Activated B cell treated with CpG ODN at 0.5 μM for 24 hours (primary cell): ENCODE measurements at regions not wholly inside any gene's neighbourhood (a gene's known extent, or its start where the extent isn't known, plus 50 kb on each side); places are given as distances from the start of the nearest gene placed in this dataset.
"Not testable (repeated sequence)": the region's sequence is repeated elsewhere in the genome, so short reads cannot be mapped to it uniquely, and the experiment has no call there.

ENCODE experiments used
- ATAC-seq: fragments of 200-7000 bp; cut with Tn5 transposase; one replicate; pipeline ENCODE4 v1.10.0; 2021; ENCODE audit warnings: low read depth, mild to moderate bottlenecking, moderate library complexity
- CTCF ChIA-PET: fragments of 350-600 bp; sonication (Branson Sonifier 250); formaldehyde crosslinking; loops from one replicate; lab custom pipeline; 2021; ENCODE audit warnings: antibody characterized with exemption; lab: Charles Lee
- POLR2A ChIA-PET: fragments of 350-600 bp; sonication (Branson Sonifier 250); formaldehyde crosslinking; loops from one replicate; lab custom pipeline; 2021; ENCODE audit warnings: antibody characterized with exemption; lab: Charles Lee
- DNase-seq: peaks from one replicate; pipeline ENCODE4 v3.0.0; 2022
- H3K27ac Mint-ChIP-seq: one replicate; pipeline ENCODE4 v1.8.0; 2020; ENCODE audit warnings: mixed read lengths
- H3K27me3 Mint-ChIP-seq: one replicate; pipeline ENCODE4 v1.8.0; 2021; ENCODE audit warnings: mixed read lengths
- H3K36me3 Mint-ChIP-seq: one replicate; pipeline ENCODE4 v1.8.0; 2021; ENCODE audit warnings: low read depth, mixed read lengths
- H3K4me1 Mint-ChIP-seq: one replicate; pipeline ENCODE4 v1.8.0; 2021; ENCODE audit warnings: mixed read lengths
- H3K4me3 Mint-ChIP-seq: one replicate; pipeline ENCODE4 v1.8.0; 2020; ENCODE audit warnings: mild to moderate bottlenecking, mixed read lengths
- H3K9me3 Mint-ChIP-seq: one replicate; pipeline ENCODE4 v1.8.0; 2020; ENCODE audit warnings: mixed read lengths
- intact Hi-C: fragments of 100-400 bp; cut with micrococcal nuclease; formaldehyde crosslinking; loops from one replicate; pipeline ENCODE4 v1.15.1; 2024
- TF ChIP-seq, protein P1 (sequence below): fragments of 200-600 bp; IDR thresholded peaks from one replicate; pipeline ENCODE4 v1.8.0; 2022; ENCODE audit warnings: antibody characterized with exemption, mild to moderate bottlenecking

DNA sequence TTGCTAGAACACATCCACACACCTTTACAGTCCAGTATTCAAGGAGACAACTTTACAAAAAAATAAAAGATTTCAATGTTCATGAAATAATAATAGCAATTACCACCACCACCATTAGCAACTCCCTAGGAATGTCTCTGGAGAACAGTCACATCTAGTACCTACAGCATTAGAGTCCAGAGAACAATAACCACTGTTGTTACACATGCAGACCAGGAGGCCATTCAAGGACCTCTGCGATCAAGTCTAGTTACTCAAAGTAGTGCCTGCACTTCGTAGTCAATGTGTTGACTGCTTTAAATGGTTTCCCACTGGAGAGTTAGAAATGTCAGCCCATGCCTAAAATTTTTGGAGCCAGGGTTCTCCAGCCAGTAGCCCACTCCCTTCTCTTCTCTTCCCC lies 244.4 kb downstream of the DEPDC1B start:
- no peak for ATAC-seq
- Mint-ChIP-seq H3K36me3 (no peaks in the 10 kb centered on the region), H3K27ac (no peak overlapping the region), H3K4me3 (no peak overlapping the region), H3K4me1 (no peaks in the 10 kb centered on the region), H3K9me3 (no peaks in the 10 kb centered on the region), H3K27me3 (no peaks in the 10 kb centered on the region)
- POLR2A ChIA-PET: no interaction called here
- TF ChIP-seq, protein P1, sequence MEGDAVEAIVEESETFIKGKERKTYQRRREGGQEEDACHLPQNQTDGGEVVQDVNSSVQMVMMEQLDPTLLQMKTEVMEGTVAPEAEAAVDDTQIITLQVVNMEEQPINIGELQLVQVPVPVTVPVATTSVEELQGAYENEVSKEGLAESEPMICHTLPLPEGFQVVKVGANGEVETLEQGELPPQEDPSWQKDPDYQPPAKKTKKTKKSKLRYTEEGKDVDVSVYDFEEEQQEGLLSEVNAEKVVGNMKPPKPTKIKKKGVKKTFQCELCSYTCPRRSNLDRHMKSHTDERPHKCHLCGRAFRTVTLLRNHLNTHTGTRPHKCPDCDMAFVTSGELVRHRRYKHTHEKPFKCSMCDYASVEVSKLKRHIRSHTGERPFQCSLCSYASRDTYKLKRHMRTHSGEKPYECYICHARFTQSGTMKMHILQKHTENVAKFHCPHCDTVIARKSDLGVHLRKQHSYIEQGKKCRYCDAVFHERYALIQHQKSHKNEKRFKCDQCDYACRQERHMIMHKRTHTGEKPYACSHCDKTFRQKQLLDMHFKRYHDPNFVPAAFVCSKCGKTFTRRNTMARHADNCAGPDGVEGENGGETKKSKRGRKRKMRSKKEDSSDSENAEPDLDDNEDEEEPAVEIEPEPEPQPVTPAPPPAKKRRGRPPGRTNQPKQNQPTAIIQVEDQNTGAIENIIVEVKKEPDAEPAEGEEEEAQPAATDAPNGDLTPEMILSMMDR: no peak
- CTCF ChIA-PET: no interaction called here
- intact Hi-C loops: no loop called here
- no peak for DNase-seq

DNA sequence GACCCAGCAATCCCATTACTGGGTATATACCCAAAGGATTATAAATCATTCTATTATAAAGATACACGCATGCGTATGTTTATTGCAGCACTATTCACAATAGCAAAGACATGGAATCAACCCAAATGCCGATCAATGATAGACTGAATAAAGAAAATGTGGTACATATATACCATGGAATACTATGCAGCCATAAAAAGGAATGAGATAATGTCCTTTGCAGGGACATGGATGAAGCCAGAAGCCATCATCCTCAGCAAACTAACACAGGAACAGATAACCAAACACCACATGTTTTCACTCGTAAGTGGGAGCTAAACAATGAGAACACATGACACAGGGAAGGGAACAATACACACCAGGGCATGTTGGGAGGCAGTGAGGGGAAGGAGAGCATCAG lies 245.7 kb downstream of the DEPDC1B start:
- H3K4me1 Mint-ChIP-seq, H3K4me3 Mint-ChIP-seq, H3K9me3 Mint-ChIP-seq, intact Hi-C loops, CTCF ChIA-PET, DNase-seq, ATAC-seq, H3K27me3 Mint-ChIP-seq, POLR2A ChIA-PET, H3K27ac Mint-ChIP-seq, H3K36me3 Mint-ChIP-seq: not testable (repeated sequence)

DNA sequence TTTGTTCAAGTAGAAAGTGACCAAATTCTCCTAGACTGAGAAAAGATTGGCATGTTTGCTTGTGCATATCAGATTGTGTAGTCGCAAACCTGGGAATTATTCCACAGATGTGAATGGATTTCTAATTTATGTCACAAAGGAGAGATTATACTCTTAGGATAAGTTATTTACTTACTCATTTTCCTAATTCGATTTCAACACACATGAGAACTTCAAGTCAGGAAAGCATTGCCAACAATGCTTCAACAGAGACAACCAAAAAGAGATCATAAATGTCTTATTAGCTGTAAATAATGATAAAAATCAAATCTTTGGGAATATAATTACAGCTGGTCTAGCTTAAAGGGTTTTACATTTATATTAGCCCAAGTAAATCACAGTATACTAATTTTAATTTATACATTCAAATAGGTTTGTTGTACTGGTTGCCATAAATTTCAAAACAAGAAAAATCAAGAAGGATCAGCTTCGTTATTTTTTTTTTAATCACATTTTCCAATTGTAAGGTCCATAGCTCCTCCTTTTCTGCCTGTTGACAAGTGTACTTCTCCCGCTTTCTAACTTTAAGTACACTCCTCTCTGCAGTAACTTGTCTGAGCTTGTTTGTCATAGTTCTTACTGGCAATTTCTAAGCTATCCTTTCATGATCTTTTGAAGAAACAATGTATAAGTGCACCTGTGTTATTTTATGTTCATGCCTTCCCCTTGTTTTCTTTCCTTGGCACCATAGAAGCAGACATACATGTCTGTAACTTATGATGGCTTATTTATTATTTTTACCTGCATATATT lies 246.6 kb downstream of the DEPDC1B start:
- no peaks in the 10 kb centered on the region for H3K4me1 Mint-ChIP-seq
- ATAC-seq: no peak
- POLR2A ChIA-PET: no interaction called here
- CTCF ChIA-PET: interaction anchor here (1.1 kb wide), 1 partner anchor 136 kb away, joined by 3 read pairs; no protein-coding TSS in a partner anchor
- intact Hi-C loops: no loop called here
- TF ChIP-seq, protein P1: no peak
- no peak overlapping the region for H3K4me3 Mint-ChIP-seq
- H3K9me3 Mint-ChIP-seq: no peaks in the 10 kb centered on the region
- no peaks in the 10 kb centered on the region for H3K36me3 Mint-ChIP-seq
- no peaks in the 10 kb centered on the region for H3K27me3 Mint-ChIP-seq
- no peak for DNase-seq
- H3K27ac Mint-ChIP-seq: no peak overlapping the region

DNA sequence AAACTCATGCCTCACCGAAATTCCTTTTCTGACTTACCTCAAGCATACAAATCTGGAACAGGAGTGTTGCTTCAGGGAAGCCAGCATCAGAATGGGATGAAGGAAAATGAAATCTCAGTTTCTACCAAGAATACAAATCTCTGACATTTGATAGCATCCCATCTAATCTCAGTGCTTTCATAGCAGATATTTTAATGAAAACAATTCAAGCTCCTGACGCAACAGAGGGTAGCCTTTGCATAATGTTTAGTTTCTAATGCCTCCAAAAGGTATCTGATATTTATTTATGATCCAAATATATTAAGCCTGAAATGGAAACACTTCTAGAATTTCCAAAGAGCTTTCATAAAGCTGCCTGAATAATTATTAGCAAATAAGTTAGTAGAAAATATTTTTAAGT lies 251.4 kb downstream of the DEPDC1B start:
- no peak overlapping the region for H3K4me3 Mint-ChIP-seq
- DNase-seq (no peak), ATAC-seq (no peak)
- intact Hi-C loops: no loop called here
- POLR2A ChIA-PET: no interaction called here
- TF ChIP-seq, protein P1: no peak
- no peak overlapping the region for H3K27ac Mint-ChIP-seq
- H3K9me3 Mint-ChIP-seq: no peaks in the 10 kb centered on the region
- CTCF ChIA-PET: no interaction called here
- no peaks in the 10 kb centered on the region for H3K27me3 Mint-ChIP-seq
- no peaks in the 10 kb centered on the region for H3K36me3 Mint-ChIP-seq
- no peaks in the 10 kb centered on the region for H3K4me1 Mint-ChIP-seq

DNA sequence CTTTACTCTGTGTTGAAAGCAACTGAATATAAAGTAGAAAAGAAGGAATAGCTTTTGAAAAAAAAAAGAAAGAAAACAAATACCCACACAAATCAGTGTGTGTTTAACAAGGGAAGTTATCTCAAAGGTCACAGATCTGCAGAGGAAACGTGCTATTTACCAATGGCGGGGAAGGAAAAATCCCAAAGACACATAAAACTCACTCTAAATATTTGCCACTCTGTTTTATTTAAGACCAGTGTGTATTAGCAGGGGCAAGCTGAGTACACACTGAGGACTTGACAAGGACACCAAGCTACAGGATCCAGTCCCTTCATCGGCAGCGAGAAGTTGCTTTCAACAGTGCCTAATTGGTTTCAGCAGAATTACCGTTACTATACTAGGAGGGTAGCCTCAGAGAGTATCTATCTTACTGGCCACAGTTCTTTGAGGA lies 252.5 kb downstream of the DEPDC1B start:
- Mint-ChIP-seq H3K4me3 (no peak overlapping the region), H3K9me3 (no peaks in the 10 kb centered on the region), H3K27me3 (no peaks in the 10 kb centered on the region), H3K4me1 (no peaks in the 10 kb centered on the region), H3K36me3 (no peaks in the 10 kb centered on the region), H3K27ac (no peak overlapping the region)
- ATAC-seq: no peak
- POLR2A ChIA-PET: no interaction called here
- CTCF ChIA-PET: no interaction called here
- no peak for DNase-seq
- intact Hi-C loops: no loop called here
- TF ChIP-seq, protein P1: no peak

DNA sequence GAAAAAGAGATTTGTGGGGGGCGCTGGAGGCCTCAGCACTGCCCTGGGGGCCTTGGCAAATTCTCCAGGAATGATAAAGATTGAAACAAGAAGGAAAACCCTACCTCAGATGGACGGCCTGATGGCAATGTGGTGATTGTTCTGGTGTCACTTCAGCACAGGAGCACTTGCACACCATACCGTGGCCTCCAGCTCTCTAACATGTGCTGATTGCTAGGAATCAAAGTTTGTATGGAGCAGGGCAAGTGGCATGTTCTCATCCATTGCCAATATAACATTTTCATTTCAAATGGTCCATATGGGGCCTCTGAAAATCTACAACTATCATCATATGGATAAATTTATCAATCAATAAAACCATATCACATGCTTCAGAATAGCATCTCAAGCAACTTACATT lies 253.0 kb downstream of the DEPDC1B start:
- no peaks in the 10 kb centered on the region for H3K4me1 Mint-ChIP-seq
- intact Hi-C loops: no loop called here
- ATAC-seq (no peak), DNase-seq (no peak)
- H3K36me3 Mint-ChIP-seq: no peaks in the 10 kb centered on the region
- H3K27ac Mint-ChIP-seq: no peak overlapping the region
- TF ChIP-seq, protein P1: no peak
- CTCF ChIA-PET: no interaction called here
- POLR2A ChIA-PET: no interaction called here
- H3K9me3 Mint-ChIP-seq: no peaks in the 10 kb centered on the region
- no peaks in the 10 kb centered on the region for H3K27me3 Mint-ChIP-seq
- no peak overlapping the region for H3K4me3 Mint-ChIP-seq
